Calu3 (cell line): ENCODE measurements at regions not wholly inside any gene's neighbourhood (a gene's known extent, or its start where the extent isn't known, plus 50 kb on each side); places are given as distances from the start of the nearest gene placed in this dataset.

Source experiments
- BruUV-seq: library from RNA; stranded (reverse); fragments of 400-500 nt; replicated peaks from 2 replicates; lab custom pipeline; 2021; lab: Mats Ljungman, UMichigan
- CTCF ChIA-PET: fragments of 300-600 bp; sonication (Branson Sonifier 250); formaldehyde crosslinking; loops from one replicate; lab custom pipeline; 2022; ENCODE audit warnings: antibody characterized with exemption; lab: Charles Lee
- DNase-seq: peaks from one replicate; pipeline ENCODE4 v3.0.0; 2022
- H3K27ac Mint-ChIP-seq: one replicate; pipeline ENCODE4 v1.8.0; 2022; ENCODE audit warnings: mixed read lengths; ENCODE audit not compliant: unreplicated experiment
- H3K27me3 Mint-ChIP-seq: one replicate; pipeline ENCODE4 v1.8.0; 2022; ENCODE audit warnings: mixed read lengths; ENCODE audit not compliant: unreplicated experiment
- H3K36me3 Mint-ChIP-seq: one replicate; pipeline ENCODE4 v1.8.0; 2022; ENCODE audit warnings: mild to moderate bottlenecking, moderate library complexity, mixed read lengths; ENCODE audit not compliant: insufficient read depth, unreplicated experiment
- H3K4me1 Mint-ChIP-seq: one replicate; pipeline ENCODE4 v1.8.0; 2022; ENCODE audit warnings: mild to moderate bottlenecking, low read depth, mixed read lengths; ENCODE audit not compliant: unreplicated experiment
- H3K4me3 Mint-ChIP-seq: one replicate; pipeline ENCODE4 v1.8.0; 2022; ENCODE audit warnings: mild to moderate bottlenecking, low read depth, moderate library complexity, mixed read lengths; ENCODE audit not compliant: unreplicated experiment
- H3K9me3 Mint-ChIP-seq: one replicate; pipeline ENCODE4 v1.8.0; 2022; ENCODE audit warnings: low read depth, mixed read lengths; ENCODE audit not compliant: unreplicated experiment
- intact Hi-C: fragments of 100-400 bp; cut with micrococcal nuclease; formaldehyde crosslinking; loops from one replicate; pipeline ENCODE4 v1.10.0; 2022; ENCODE audit not compliant: unreplicated experiment
- TF ChIP-seq, protein P1 (sequence below): fragments of 200-600 bp; IDR thresholded peaks from one replicate; pipeline ENCODE4 v1.8.0; 2022; ENCODE audit warnings: antibody characterized with exemption; ENCODE audit not compliant: unreplicated experiment

DNA sequence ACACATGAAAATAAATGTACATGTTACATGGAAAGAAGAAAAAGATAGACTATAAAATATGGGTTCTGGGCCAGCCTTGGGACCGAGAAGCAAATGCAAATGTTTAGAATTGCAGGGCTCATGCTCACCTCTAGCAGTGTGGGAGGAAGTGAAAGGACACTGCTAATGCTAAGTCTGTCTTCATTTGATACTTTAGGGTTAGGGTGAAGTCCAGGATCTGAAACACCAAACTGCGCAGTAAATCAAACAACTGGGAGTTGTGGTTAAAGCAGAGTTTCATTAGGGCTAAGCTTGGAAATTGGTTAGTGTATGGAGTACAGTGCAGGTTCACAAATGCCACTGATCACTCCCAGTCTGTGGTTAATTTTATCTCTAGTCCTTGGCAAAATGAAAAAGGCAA is 73.2 kb upstream of the PDK4 start:
- Mint-ChIP-seq H3K9me3 (no peaks in the 10 kb centered on the region), H3K4me3 (no peak overlapping the region), H3K27ac (no peak overlapping the region), H3K36me3 (no peaks in the 10 kb centered on the region), H3K4me1 (no peaks in the 10 kb centered on the region), H3K27me3 (no peaks in the 10 kb centered on the region)
- no peak for DNase-seq
- no TSS peak for BruUV-seq
- CTCF ChIA-PET, result interaction anchor here (0.5 kb wide), 1 partner anchor 21 kb away, joined by 5 read pairs; no protein-coding TSS in a partner anchor
- TF ChIP-seq, protein P1, sequence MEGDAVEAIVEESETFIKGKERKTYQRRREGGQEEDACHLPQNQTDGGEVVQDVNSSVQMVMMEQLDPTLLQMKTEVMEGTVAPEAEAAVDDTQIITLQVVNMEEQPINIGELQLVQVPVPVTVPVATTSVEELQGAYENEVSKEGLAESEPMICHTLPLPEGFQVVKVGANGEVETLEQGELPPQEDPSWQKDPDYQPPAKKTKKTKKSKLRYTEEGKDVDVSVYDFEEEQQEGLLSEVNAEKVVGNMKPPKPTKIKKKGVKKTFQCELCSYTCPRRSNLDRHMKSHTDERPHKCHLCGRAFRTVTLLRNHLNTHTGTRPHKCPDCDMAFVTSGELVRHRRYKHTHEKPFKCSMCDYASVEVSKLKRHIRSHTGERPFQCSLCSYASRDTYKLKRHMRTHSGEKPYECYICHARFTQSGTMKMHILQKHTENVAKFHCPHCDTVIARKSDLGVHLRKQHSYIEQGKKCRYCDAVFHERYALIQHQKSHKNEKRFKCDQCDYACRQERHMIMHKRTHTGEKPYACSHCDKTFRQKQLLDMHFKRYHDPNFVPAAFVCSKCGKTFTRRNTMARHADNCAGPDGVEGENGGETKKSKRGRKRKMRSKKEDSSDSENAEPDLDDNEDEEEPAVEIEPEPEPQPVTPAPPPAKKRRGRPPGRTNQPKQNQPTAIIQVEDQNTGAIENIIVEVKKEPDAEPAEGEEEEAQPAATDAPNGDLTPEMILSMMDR, result no peak
- intact Hi-C loops, result no loop called here

DNA sequence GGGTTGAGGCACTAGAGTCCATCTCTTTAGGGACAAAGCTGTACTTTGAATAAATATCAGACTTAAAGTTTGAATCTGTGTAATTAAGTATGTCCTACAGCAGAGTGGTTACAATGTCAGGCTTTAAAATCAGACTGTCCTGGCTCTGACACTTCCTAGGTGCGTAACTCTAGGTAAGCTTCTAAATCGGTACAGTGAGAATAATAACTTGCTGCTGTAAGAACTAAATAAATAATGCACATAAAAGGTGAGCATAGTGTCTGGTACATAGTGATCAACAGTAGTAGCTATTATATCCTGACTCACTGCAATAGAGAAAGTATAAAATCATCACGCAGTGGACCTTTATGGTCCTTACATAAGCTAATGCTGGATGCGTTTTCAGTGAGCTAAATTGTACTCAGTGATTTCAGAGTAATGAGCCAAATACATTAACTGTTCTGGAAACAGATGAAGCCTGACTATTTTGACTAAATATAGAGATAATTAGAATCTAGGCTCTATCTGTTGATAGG is 72.2 kb upstream of the PDK4 start:
- no peaks in the 10 kb centered on the region for H3K4me1 Mint-ChIP-seq
- no peaks in the 10 kb centered on the region for H3K36me3 Mint-ChIP-seq
- H3K4me3 Mint-ChIP-seq, result no peak overlapping the region
- CTCF ChIA-PET, result no interaction called here
- intact Hi-C loops, result no loop called here
- TF ChIP-seq, protein P1, result no peak
- no peaks in the 10 kb centered on the region for H3K27me3 Mint-ChIP-seq
- H3K9me3 Mint-ChIP-seq, result no peaks in the 10 kb centered on the region
- no peak for DNase-seq
- no peak overlapping the region for H3K27ac Mint-ChIP-seq
- no TSS peak for BruUV-seq

- no peak overlapping the region for H3K27ac Mint-ChIP-seq
- no peaks in the 10 kb centered on the region for H3K36me3 Mint-ChIP-seq
- BruUV-seq, result no TSS peak
- no peaks in the 10 kb centered on the region for H3K27me3 Mint-ChIP-seq
- DNase-seq, result no peak
- H3K4me3 Mint-ChIP-seq, result no peak overlapping the region
- intact Hi-C loops, result no loop called here
- H3K9me3 Mint-ChIP-seq, result peaks cover 7% of the 10 kb centered on the region
- CTCF ChIA-PET, result no interaction called here
- no peaks in the 10 kb centered on the region for H3K4me1 Mint-ChIP-seq
- TF ChIP-seq, protein P1, result no peak
Measured at GRCh38 chr7:95662987-95663386, 66.7 kb upstream of the PDK4 start.

DNA sequence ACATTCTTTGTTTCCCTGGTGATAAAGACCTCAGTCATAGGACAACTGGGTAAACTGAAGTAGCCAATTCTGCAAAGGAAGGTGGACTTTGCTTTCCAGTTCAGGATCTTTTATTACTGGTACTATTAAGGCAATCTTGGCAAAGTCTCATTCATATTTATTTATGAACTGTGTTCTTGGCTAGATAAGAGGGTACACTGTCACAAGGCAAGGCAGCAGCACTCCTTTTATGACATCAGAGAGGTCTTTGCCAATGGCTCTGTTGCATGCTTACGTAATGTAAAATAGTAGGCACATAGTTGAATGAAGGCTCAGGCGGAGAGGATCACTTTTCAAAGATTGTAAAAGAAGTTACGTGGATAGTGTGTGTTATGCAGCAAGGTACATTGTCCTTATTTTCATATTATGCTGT is 63.7 kb upstream of the PDK4 start:
- TF ChIP-seq, protein P1, result no peak
- Mint-ChIP-seq H3K36me3 (no peaks in the 10 kb centered on the region), H3K27me3 (no peaks in the 10 kb centered on the region), H3K27ac (no peak overlapping the region), H3K4me1 (no peaks in the 10 kb centered on the region), H3K9me3 (peaks cover 7% of the 10 kb centered on the region), H3K4me3 (no peak overlapping the region)
- CTCF ChIA-PET, result no interaction called here
- intact Hi-C loops, result no loop called here
- no peak for DNase-seq
- no TSS peak for BruUV-seq
